ENCODE measurements at regions not wholly inside any gene's neighbourhood (a gene's known extent, or its start where the extent isn't known, plus 50 kb on each side); places are given as distances from the start of the nearest gene placed in this dataset.

- TF ChIP-seq, protein P1, sequence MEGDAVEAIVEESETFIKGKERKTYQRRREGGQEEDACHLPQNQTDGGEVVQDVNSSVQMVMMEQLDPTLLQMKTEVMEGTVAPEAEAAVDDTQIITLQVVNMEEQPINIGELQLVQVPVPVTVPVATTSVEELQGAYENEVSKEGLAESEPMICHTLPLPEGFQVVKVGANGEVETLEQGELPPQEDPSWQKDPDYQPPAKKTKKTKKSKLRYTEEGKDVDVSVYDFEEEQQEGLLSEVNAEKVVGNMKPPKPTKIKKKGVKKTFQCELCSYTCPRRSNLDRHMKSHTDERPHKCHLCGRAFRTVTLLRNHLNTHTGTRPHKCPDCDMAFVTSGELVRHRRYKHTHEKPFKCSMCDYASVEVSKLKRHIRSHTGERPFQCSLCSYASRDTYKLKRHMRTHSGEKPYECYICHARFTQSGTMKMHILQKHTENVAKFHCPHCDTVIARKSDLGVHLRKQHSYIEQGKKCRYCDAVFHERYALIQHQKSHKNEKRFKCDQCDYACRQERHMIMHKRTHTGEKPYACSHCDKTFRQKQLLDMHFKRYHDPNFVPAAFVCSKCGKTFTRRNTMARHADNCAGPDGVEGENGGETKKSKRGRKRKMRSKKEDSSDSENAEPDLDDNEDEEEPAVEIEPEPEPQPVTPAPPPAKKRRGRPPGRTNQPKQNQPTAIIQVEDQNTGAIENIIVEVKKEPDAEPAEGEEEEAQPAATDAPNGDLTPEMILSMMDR (conservative IDR thresholded peaks at IDR 0.05; ENCODE audit: low read length): no peak
- TF ChIP-seq EZH2phosphoT487 (IDR thresholded peaks at IDR 0.05; ENCODE audit: borderline replicate concordance): no peak
Observed at GRCh38 chr5:39801306-39801705, 376.5 kb upstream of the DAB2 start.

Measured in Loucy (cell line).